ENCODE measurements at regions not wholly inside any gene's neighbourhood (a gene's known extent, or its start where the extent isn't known, plus 50 kb on each side); places are given as distances from the start of the nearest gene placed in this dataset.

GRCh38 chr6:135789375-135790050 is 62.0 kb upstream of the PDE7B start:
- no peaks in the 10 kb centered on the region for H3K36me3 ChIP-seq
- no peak overlapping the region for H3K4me3 ChIP-seq
- intact Hi-C loops (cut with DNase I; ENCODE audit: low total_unique reads): no loop called here
- no peak for DNase-seq (ENCODE audit: low spot score in 2 of 2)
- no peak overlapping the region for H3K27ac ChIP-seq
- H3K4me1 ChIP-seq: no peaks in the 10 kb centered on the region
- H3K9me3 ChIP-seq: no peaks in the 10 kb centered on the region
- no peaks in the 10 kb centered on the region for H3K27me3 ChIP-seq
- TF ChIP-seq POLR2AphosphoS5 (IDR thresholded peaks at IDR 0.05) (no peak), CTCF (IDR thresholded peaks at IDR 0.05) (no peak), POLR2A (IDR thresholded peaks at IDR 0.05) (no peak)

- Histone ChIP-seq H3K9me3 (no peaks in the 10 kb centered on the region), H3K4me1 (no peaks in the 10 kb centered on the region), H3K4me3 (no peak overlapping the region), H3K27me3 (no peaks in the 10 kb centered on the region), H3K27ac (no peak overlapping the region), H3K36me3 (no peaks in the 10 kb centered on the region)
- no peak for DNase-seq (ENCODE audit: low spot score in 2 of 2)
- intact Hi-C loops (cut with DNase I; ENCODE audit: low total_unique reads): no loop called here
- no peak for TF ChIP-seq POLR2AphosphoS5 (IDR thresholded peaks at IDR 0.05)
- no peak for TF ChIP-seq POLR2A (IDR thresholded peaks at IDR 0.05)
- TF ChIP-seq CTCF (IDR thresholded peaks at IDR 0.05): no peak
These were observed 60.1 kb upstream of the PDE7B start for GRCh38 chr6:135791441-135791840.

- Histone ChIP-seq H3K27me3 (no peaks in the 10 kb centered on the region), H3K4me3 (no peak overlapping the region), H3K36me3 (no peaks in the 10 kb centered on the region), H3K27ac (no peak overlapping the region), H3K4me1 (no peaks in the 10 kb centered on the region), H3K9me3 (no peaks in the 10 kb centered on the region)
- no peak for DNase-seq (ENCODE audit: low spot score in 2 of 2)
- intact Hi-C loops (cut with DNase I; ENCODE audit: low total_unique reads): no loop called here
- TF ChIP-seq POLR2A (IDR thresholded peaks at IDR 0.05) (no peak), CTCF (IDR thresholded peaks at IDR 0.05) (no peak), POLR2AphosphoS5 (IDR thresholded peaks at IDR 0.05) (no peak)
These were observed 54.7 kb upstream of the PDE7B start for GRCh38 chr6:135796643-135797305.

GRCh38 chr6:135797361-135797760 is 54.1 kb upstream of the PDE7B start:
- H3K36me3 ChIP-seq: no peaks in the 10 kb centered on the region
- no peaks in the 10 kb centered on the region for H3K27me3 ChIP-seq
- no peaks in the 10 kb centered on the region for H3K4me1 ChIP-seq
- no peaks in the 10 kb centered on the region for H3K9me3 ChIP-seq
- TF ChIP-seq CTCF (IDR thresholded peaks at IDR 0.05): no peak
- DNase-seq (ENCODE audit: low spot score in 2 of 2): no peak
- intact Hi-C loops (cut with DNase I; ENCODE audit: low total_unique reads): no loop called here
- H3K27ac ChIP-seq: no peak overlapping the region
- no peak overlapping the region for H3K4me3 ChIP-seq

GRCh38 chr6:135798751-135799515 is 52.6 kb upstream of the PDE7B start:
- Histone ChIP-seq H3K4me3 (no peak overlapping the region), H3K27ac (no peak overlapping the region), H3K9me3 (no peaks in the 10 kb centered on the region), H3K27me3 (no peaks in the 10 kb centered on the region), H3K4me1 (no peaks in the 10 kb centered on the region), H3K36me3 (no peaks in the 10 kb centered on the region)
- intact Hi-C loops (cut with DNase I; ENCODE audit: low total_unique reads): no loop called here
- DNase-seq (ENCODE audit: low spot score in 2 of 2): no peak
- TF ChIP-seq POLR2A (IDR thresholded peaks at IDR 0.05): no peak
- no peak for TF ChIP-seq POLR2AphosphoS5 (IDR thresholded peaks at IDR 0.05)
- TF ChIP-seq CTCF (IDR thresholded peaks at IDR 0.05): no peak

Data from breast epithelium (tissue), 4 donors.